Mesothelial cell of epicardium (in vitro differentiated cells): ENCODE measurements at regions not wholly inside any gene's neighbourhood (a gene's known extent, or its start where the extent isn't known, plus 50 kb on each side); places are given as distances from the start of the nearest gene placed in this dataset.

Source experiments
- DNase-seq, 2 experiments: peaks; one replicate each; pipeline ENCODE4 v3.0.0; 2021; ENCODE audit warnings: low spot score in 2 of 2; ENCODE audit not compliant: unreplicated experiment in 2 of 2
- H3K27ac Mint-ChIP-seq: 2 replicates; pipeline ENCODE4 v1.8.0; 2021; ENCODE audit warnings: mixed read lengths
- H3K27me3 Mint-ChIP-seq: 2 replicates; pipeline ENCODE4 v1.8.0; 2021; ENCODE audit warnings: low read depth, mixed read lengths
- H3K36me3 Mint-ChIP-seq: 2 replicates; pipeline ENCODE4 v1.8.0; 2021; ENCODE audit warnings: mixed read lengths
- H3K4me1 Mint-ChIP-seq: 2 replicates; pipeline ENCODE4 v1.8.0; 2021; ENCODE audit warnings: mixed read lengths
- H3K4me3 Mint-ChIP-seq: 2 replicates; pipeline ENCODE4 v1.8.0; 2021; ENCODE audit warnings: mild to moderate bottlenecking, moderate library complexity, mixed read lengths
- H3K9me3 Mint-ChIP-seq: 2 replicates; pipeline ENCODE4 v1.8.0; 2021; ENCODE audit warnings: mixed read lengths
- CTCF ChIP-seq: fragments of 200-600 bp; sonication (generic); IDR thresholded peaks from one replicate; pipeline ENCODE4 v1.5.0; 2021; ENCODE audit warnings: antibody characterized with exemption; ENCODE audit not compliant: unreplicated experiment

- no peak for TF ChIP-seq CTCF
- Mint-ChIP-seq H3K27ac (no peak overlapping the region), H3K36me3 (no peaks in the 10 kb centered on the region), H3K27me3 (peaks cover 26% of the 10 kb centered on the region), H3K4me3 (no peak overlapping the region), H3K4me1 (no peaks in the 10 kb centered on the region), H3K9me3 (no peaks in the 10 kb centered on the region)
- no peak for DNase-seq
Measured at GRCh38 chr14:35999294-35999693, 173.2 kb downstream of the BRMS1L start.

- Mint-ChIP-seq H3K9me3 (no peaks in the 10 kb centered on the region), H3K36me3 (no peaks in the 10 kb centered on the region), H3K27me3 (peaks cover 29% of the 10 kb centered on the region), H3K27ac (no peak overlapping the region), H3K4me1 (no peaks in the 10 kb centered on the region), H3K4me3 (no peak overlapping the region)
- TF ChIP-seq CTCF: no peak
- DNase-seq: no peak
Measured at GRCh38 chr14:35998303-35998702, 172.2 kb downstream of the BRMS1L start.

- DNase-seq: no peak
- no peak for TF ChIP-seq CTCF
- Mint-ChIP-seq H3K4me1 (no peaks in the 10 kb centered on the region), H3K36me3 (no peaks in the 10 kb centered on the region), H3K9me3 (no peaks in the 10 kb centered on the region), H3K4me3 (no peak overlapping the region), H3K27me3 (peaks cover 23% of the 10 kb centered on the region), H3K27ac (no peak overlapping the region)
Measured at GRCh38 chr14:35993684-35993960, 167.5 kb downstream of the BRMS1L start.

GRCh38 chr14:35992816-35993683 lies 166.9 kb downstream of the BRMS1L start:
- Mint-ChIP-seq H3K4me3 (no peak overlapping the region), H3K9me3 (no peaks in the 10 kb centered on the region), H3K27me3 (peaks cover 23% of the 10 kb centered on the region), H3K36me3 (no peaks in the 10 kb centered on the region), H3K27ac (no peak overlapping the region), H3K4me1 (no peaks in the 10 kb centered on the region)
- no peak for DNase-seq
- no peak for TF ChIP-seq CTCF

- no peak for TF ChIP-seq CTCF
- H3K36me3 Mint-ChIP-seq: no peaks in the 10 kb centered on the region
- no peak overlapping the region for H3K27ac Mint-ChIP-seq
- no peaks in the 10 kb centered on the region for H3K4me1 Mint-ChIP-seq
- no peak for DNase-seq
- H3K27me3 Mint-ChIP-seq: peaks cover 16% of the 10 kb centered on the region
- no peak overlapping the region for H3K4me3 Mint-ChIP-seq
- H3K9me3 Mint-ChIP-seq: no peaks in the 10 kb centered on the region
Measured at GRCh38 chr14:35991356-35991755, 165.2 kb downstream of the BRMS1L start.

GRCh38 chr14:35989736-35990135 lies 163.6 kb downstream of the BRMS1L start:
- Mint-ChIP-seq H3K9me3 (no peaks in the 10 kb centered on the region), H3K4me1 (no peaks in the 10 kb centered on the region), H3K27ac (no peak overlapping the region), H3K36me3 (no peaks in the 10 kb centered on the region), H3K27me3 (peaks cover 12% of the 10 kb centered on the region), H3K4me3 (no peak overlapping the region)
- no peak for TF ChIP-seq CTCF
- no peak for DNase-seq
